ENCODE measurements at regions not wholly inside any gene's neighbourhood (a gene's known extent, or its start where the extent isn't known, plus 50 kb on each side); places are given as distances from the start of the nearest gene placed in this dataset.

GRCh38 chr5:136764601-136765000 is 399.3 kb upstream of the TRPC7 start:
- H4K20me1 ChIP-seq (ENCODE audit: control insufficient read depth, insufficient read depth): no peaks in the 10 kb centered on the region; the same call in 1 of the 2 replicates
- RAD21 ChIA-PET (ENCODE audit: unreplicated experiment): no interaction called here
- DNase-seq (ENCODE audit: low read depth, low spot score): no peak
- in situ Hi-C loops (cut with MboI): no loop called here
- H3K4me2 ChIP-seq (ENCODE audit: control insufficient read depth, insufficient read depth): no peak overlapping the region
- H3K79me2 ChIP-seq (ENCODE audit: control insufficient read depth, insufficient read depth, low read length): no peaks in the 10 kb centered on the region
- ATAC-seq: no peak
- TF ChIP-seq, protein P1, sequence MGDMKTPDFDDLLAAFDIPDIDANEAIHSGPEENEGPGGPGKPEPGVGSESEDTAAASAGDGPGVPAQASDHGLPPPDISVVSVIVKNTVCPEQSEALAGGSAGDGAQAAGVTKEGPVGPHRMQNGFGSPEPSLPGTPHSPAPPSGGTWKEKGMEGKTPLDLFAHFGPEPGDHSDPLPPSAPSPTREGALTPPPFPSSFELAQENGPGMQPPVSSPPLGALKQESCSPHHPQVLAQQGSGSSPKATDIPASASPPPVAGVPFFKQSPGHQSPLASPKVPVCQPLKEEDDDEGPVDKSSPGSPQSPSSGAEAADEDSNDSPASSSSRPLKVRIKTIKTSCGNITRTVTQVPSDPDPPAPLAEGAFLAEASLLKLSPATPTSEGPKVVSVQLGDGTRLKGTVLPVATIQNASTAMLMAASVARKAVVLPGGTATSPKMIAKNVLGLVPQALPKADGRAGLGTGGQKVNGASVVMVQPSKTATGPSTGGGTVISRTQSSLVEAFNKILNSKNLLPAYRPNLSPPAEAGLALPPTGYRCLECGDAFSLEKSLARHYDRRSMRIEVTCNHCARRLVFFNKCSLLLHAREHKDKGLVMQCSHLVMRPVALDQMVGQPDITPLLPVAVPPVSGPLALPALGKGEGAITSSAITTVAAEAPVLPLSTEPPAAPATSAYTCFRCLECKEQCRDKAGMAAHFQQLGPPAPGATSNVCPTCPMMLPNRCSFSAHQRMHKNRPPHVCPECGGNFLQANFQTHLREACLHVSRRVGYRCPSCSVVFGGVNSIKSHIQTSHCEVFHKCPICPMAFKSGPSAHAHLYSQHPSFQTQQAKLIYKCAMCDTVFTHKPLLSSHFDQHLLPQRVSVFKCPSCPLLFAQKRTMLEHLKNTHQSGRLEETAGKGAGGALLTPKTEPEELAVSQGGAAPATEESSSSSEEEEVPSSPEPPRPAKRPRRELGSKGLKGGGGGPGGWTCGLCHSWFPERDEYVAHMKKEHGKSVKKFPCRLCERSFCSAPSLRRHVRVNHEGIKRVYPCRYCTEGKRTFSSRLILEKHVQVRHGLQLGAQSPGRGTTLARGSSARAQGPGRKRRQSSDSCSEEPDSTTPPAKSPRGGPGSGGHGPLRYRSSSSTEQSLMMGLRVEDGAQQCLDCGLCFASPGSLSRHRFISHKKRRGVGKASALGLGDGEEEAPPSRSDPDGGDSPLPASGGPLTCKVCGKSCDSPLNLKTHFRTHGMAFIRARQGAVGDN (IDR thresholded peaks at IDR 0.05): no peak
- TF ChIP-seq, protein P2, sequence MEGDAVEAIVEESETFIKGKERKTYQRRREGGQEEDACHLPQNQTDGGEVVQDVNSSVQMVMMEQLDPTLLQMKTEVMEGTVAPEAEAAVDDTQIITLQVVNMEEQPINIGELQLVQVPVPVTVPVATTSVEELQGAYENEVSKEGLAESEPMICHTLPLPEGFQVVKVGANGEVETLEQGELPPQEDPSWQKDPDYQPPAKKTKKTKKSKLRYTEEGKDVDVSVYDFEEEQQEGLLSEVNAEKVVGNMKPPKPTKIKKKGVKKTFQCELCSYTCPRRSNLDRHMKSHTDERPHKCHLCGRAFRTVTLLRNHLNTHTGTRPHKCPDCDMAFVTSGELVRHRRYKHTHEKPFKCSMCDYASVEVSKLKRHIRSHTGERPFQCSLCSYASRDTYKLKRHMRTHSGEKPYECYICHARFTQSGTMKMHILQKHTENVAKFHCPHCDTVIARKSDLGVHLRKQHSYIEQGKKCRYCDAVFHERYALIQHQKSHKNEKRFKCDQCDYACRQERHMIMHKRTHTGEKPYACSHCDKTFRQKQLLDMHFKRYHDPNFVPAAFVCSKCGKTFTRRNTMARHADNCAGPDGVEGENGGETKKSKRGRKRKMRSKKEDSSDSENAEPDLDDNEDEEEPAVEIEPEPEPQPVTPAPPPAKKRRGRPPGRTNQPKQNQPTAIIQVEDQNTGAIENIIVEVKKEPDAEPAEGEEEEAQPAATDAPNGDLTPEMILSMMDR (IDR thresholded peaks at IDR 0.05 in 2 of 3, conservative IDR thresholded peaks at IDR 0.05 in 1 of 3; ENCODE audit: control insufficient read depth in 2 of 3, extremely low read depth in 1 of 3, insufficient read depth in 1 of 3, low read depth in 3 of 3, low read length in 3 of 3): no peak
- TF ChIP-seq, protein P3, sequence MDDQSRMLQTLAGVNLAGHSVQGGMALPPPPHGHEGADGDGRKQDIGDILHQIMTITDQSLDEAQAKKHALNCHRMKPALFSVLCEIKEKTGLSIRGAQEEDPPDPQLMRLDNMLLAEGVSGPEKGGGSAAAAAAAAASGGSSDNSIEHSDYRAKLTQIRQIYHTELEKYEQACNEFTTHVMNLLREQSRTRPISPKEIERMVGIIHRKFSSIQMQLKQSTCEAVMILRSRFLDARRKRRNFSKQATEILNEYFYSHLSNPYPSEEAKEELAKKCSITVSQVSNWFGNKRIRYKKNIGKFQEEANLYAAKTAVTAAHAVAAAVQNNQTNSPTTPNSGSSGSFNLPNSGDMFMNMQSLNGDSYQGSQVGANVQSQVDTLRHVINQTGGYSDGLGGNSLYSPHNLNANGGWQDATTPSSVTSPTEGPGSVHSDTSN (IDR thresholded peaks at IDR 0.05; ENCODE audit: insufficient replicate concordance, low read depth, low read length): no peak
- TF ChIP-seq ZNF207 (IDR thresholded peaks at IDR 0.05; ENCODE audit: borderline replicate concordance) (no peak), TCF12 (IDR thresholded peaks at IDR 0.05; ENCODE audit: low read depth, low read length) (no peak), CHD1 (IDR thresholded peaks at IDR 0.05; ENCODE audit: low read depth, low read length) (no peak), POLR2AphosphoS5 (IDR thresholded peaks at IDR 0.05; ENCODE audit: low read length) (no peak), MEF2B (IDR thresholded peaks at IDR 0.05; ENCODE audit: partially characterized antibody, poor library complexity, severe bottlenecking) (no peak), SREBF2 (IDR thresholded peaks at IDR 0.05; ENCODE audit: low read length) (no peak), FOXK2 (IDR thresholded peaks at IDR 0.05) (no peak)
- FAIRE-seq: no peak
- no peak overlapping the region for H3K27ac ChIP-seq (ENCODE audit: control insufficient read depth, insufficient read depth)
- H3K36me3 ChIP-seq (ENCODE audit: control insufficient read depth in 2 of 2, insufficient read depth in 2 of 2, low read length in 1 of 2): no peaks in the 10 kb centered on the region
- no peak overlapping the region for H2AFZ ChIP-seq (ENCODE audit: control insufficient read depth, low read depth, low read length)
- intact Hi-C loops (cut with micrococcal nuclease; ENCODE audit: unreplicated experiment): no loop called here
- 12% methylated on average over 2 of the region's 2 CpGs for WGBS (ENCODE audit: insufficient coverage, insufficient replicate concordance, low lambda C conversion rate, missing lambda C conversion rate)
- H3K9me3 ChIP-seq (replicated peaks; ENCODE audit: control insufficient read depth, insufficient read depth, low read length): no peaks in the 10 kb centered on the region
- no peaks in the 10 kb centered on the region for H3K4me1 ChIP-seq (ENCODE audit: control insufficient read depth, insufficient read depth, low read length)
- BruUV-seq (replicated peaks): no TSS peak
- no peaks in the 10 kb centered on the region for H3K27me3 ChIP-seq (replicated peaks in 1 of 2; ENCODE audit: control insufficient read depth in 2 of 2, insufficient read depth in 2 of 2, low read length in 1 of 2)
- CTCF ChIA-PET: no interaction called here
- POLR2A ChIA-PET: no interaction called here
- H3K9ac ChIP-seq (ENCODE audit: control insufficient read depth, insufficient read depth, low read length): no peak overlapping the region
- H3K4me3 ChIP-seq: no peak overlapping the region
- SMC1A ChIA-PET (ENCODE audit: uncharacterized antibody, unreplicated experiment): no interaction called here

Data from GM12878 (cell line).